Astrocyte (in vitro differentiated cells and primary cell): ENCODE measurements at regions not wholly inside any gene's neighbourhood (a gene's known extent, or its start where the extent isn't known, plus 50 kb on each side); places are given as distances from the start of the nearest gene placed in this dataset.

Experiments
- DNase-seq: peaks from one replicate; pipeline ENCODE4 v3.0.0-alpha.2; 2010; ENCODE audit warnings: low read depth
- FAIRE-seq: peaks from 2 replicates; lab custom pipeline; 2011; peaks lifted over from hg19 to GRCh38; lab: Jason Lieb, UNC
- H2AFZ ChIP-seq: 2 replicates; pipeline ENCODE4 v1.6.0; 2012; ENCODE audit warnings: low read depth, low read length, inconsistent platforms
- H3K27ac ChIP-seq: 2 replicates; pipeline ENCODE4 v1.5.1; 2011; ENCODE audit warnings: low read depth, low read length, inconsistent platforms
- H3K27me3 ChIP-seq: 2 replicates; pipeline ENCODE4 v1.6.0; 2011; ENCODE audit warnings: low read length, inconsistent platforms; ENCODE audit not compliant: insufficient read depth
- H3K36me3 ChIP-seq: 2 replicates; pipeline ENCODE4 v1.5.1; 2011; ENCODE audit warnings: low read length, inconsistent platforms; ENCODE audit not compliant: insufficient read depth
- H3K4me1 ChIP-seq: 2 replicates; pipeline ENCODE4 v1.5.1; 2011; ENCODE audit warnings: low read length, inconsistent platforms; ENCODE audit not compliant: insufficient read depth
- H3K4me2 ChIP-seq: 2 replicates; pipeline ENCODE4 v1.6.0; 2012; ENCODE audit warnings: low read length, inconsistent platforms
- H3K4me3 ChIP-seq: 2 replicates; pipeline ENCODE4 v1.5.1; 2011; ENCODE audit warnings: low read depth, mild to moderate bottlenecking, low read length, inconsistent platforms; ENCODE audit not compliant: insufficient read depth
- H3K79me2 ChIP-seq: 2 replicates; pipeline ENCODE4 v1.6.0; 2012; ENCODE audit warnings: mild to moderate bottlenecking, low read length, inconsistent platforms; ENCODE audit not compliant: insufficient read depth
- H3K9ac ChIP-seq: 2 replicates; pipeline ENCODE4 v1.6.0; 2012; ENCODE audit warnings: mild to moderate bottlenecking, low read length, inconsistent platforms
- H3K9me3 ChIP-seq: 2 replicates; pipeline ENCODE4 v1.5.1; 2012; ENCODE audit warnings: low read depth, mild to moderate bottlenecking, low read length, inconsistent platforms; ENCODE audit not compliant: insufficient read depth
- H4K20me1 ChIP-seq: 2 replicates; pipeline ENCODE4 v1.6.0; 2012; ENCODE audit warnings: low read length, inconsistent platforms; ENCODE audit not compliant: insufficient read depth
- H3K27ac Mint-ChIP-seq: one replicate; pipeline ENCODE4 v1.8.0; 2021; ENCODE audit warnings: mild to moderate bottlenecking, mixed read lengths; ENCODE audit not compliant: unreplicated experiment
- H3K27me3 Mint-ChIP-seq: one replicate; pipeline ENCODE4 v1.8.0; 2021; ENCODE audit warnings: low read depth, mixed read lengths; ENCODE audit not compliant: unreplicated experiment
- H3K36me3 Mint-ChIP-seq: one replicate; pipeline ENCODE4 v1.8.0; 2021; ENCODE audit warnings: low read depth, mixed read lengths; ENCODE audit not compliant: unreplicated experiment
- H3K4me1 Mint-ChIP-seq: one replicate; pipeline ENCODE4 v1.8.0; 2021; ENCODE audit warnings: low read depth, mixed read lengths; ENCODE audit not compliant: unreplicated experiment
- H3K4me3 Mint-ChIP-seq: one replicate; pipeline ENCODE4 v1.8.0; 2021; ENCODE audit warnings: mild to moderate bottlenecking, moderate library complexity, mixed read lengths; ENCODE audit not compliant: unreplicated experiment
- H3K9me3 Mint-ChIP-seq: one replicate; pipeline ENCODE4 v1.8.0; 2021; ENCODE audit warnings: mild to moderate bottlenecking, mixed read lengths; ENCODE audit not compliant: unreplicated experiment
- CTCF ChIP-seq: IDR thresholded peaks from 2 replicates; pipeline ENCODE4 v1.5.1; 2011; ENCODE audit warnings: low read depth, mild to moderate bottlenecking, inconsistent platforms, low read length, moderate library complexity; ENCODE audit not compliant: insufficient read depth
- EZH2 ChIP-seq: IDR thresholded peaks from 2 replicates; pipeline ENCODE4 v1.6.1; 2012; ENCODE audit warnings: mild to moderate bottlenecking, low read length, inconsistent platforms; ENCODE audit not compliant: insufficient read depth

- no peaks in the 10 kb centered on the region for H3K36me3 Mint-ChIP-seq
- no peak overlapping the region for H3K27ac Mint-ChIP-seq
- FAIRE-seq (no peak), DNase-seq (no peak)
- H3K4me3 ChIP-seq: no peak overlapping the region
- no peaks in the 10 kb centered on the region for H3K27me3 ChIP-seq
- H3K4me1 Mint-ChIP-seq: no peaks in the 10 kb centered on the region
- no peaks in the 10 kb centered on the region for H3K36me3 ChIP-seq
- H4K20me1 ChIP-seq: no peaks in the 10 kb centered on the region
- no peaks in the 10 kb centered on the region for H3K79me2 ChIP-seq
- no peak overlapping the region for H2AFZ ChIP-seq
- H3K9me3 ChIP-seq: no peaks in the 10 kb centered on the region
- H3K4me2 ChIP-seq: no peak overlapping the region
- H3K4me3 Mint-ChIP-seq: no peak overlapping the region
- H3K9ac ChIP-seq: no peak overlapping the region
- H3K27me3 Mint-ChIP-seq: peaks cover 3% of the 10 kb centered on the region
- no peaks in the 10 kb centered on the region for H3K4me1 ChIP-seq
- peaks cover 13% of the 10 kb centered on the region for H3K9me3 Mint-ChIP-seq
- TF ChIP-seq CTCF (no peak), EZH2 (no peak)
- H3K27ac ChIP-seq: no peak overlapping the region
Observed at GRCh38 chr10:130407052-130407451, 270.9 kb downstream of the GLRX3 start.

- no peaks in the 10 kb centered on the region for H4K20me1 ChIP-seq
- FAIRE-seq: no peak
- peaks cover 3% of the 10 kb centered on the region for H3K9me3 ChIP-seq
- no peaks in the 10 kb centered on the region for H3K36me3 Mint-ChIP-seq
- H3K9ac ChIP-seq: no peak overlapping the region
- H3K27ac ChIP-seq: no peak overlapping the region
- no peaks in the 10 kb centered on the region for H3K79me2 ChIP-seq
- no peak overlapping the region for H3K4me2 ChIP-seq
- no peaks in the 10 kb centered on the region for H3K4me1 ChIP-seq
- peaks cover 10% of the 10 kb centered on the region for H3K9me3 Mint-ChIP-seq
- H2AFZ ChIP-seq: no peak overlapping the region
- no peak overlapping the region for H3K4me3 ChIP-seq
- H3K4me3 Mint-ChIP-seq: no peak overlapping the region
- H3K4me1 Mint-ChIP-seq: no peaks in the 10 kb centered on the region
- H3K27me3 Mint-ChIP-seq: peaks cover 3% of the 10 kb centered on the region
- H3K36me3 ChIP-seq: no peaks in the 10 kb centered on the region
- DNase-seq: no peak
- H3K27ac Mint-ChIP-seq: no peak overlapping the region
- H3K27me3 ChIP-seq: no peaks in the 10 kb centered on the region
- TF ChIP-seq EZH2 (no peak), CTCF (no peak)
Observed at GRCh38 chr10:130409331-130409730, 273.1 kb downstream of the GLRX3 start.

GRCh38 chr10:130409931-130410330, 273.7 kb downstream of the GLRX3 start:
- Histone ChIP-seq H4K20me1 (no peaks in the 10 kb centered on the region), H3K4me3 (no peak overlapping the region), H3K9me3 (peaks cover 3% of the 10 kb centered on the region), H3K79me2 (no peaks in the 10 kb centered on the region), H3K27ac (no peak overlapping the region), H3K4me1 (no peaks in the 10 kb centered on the region), H3K4me2 (no peak overlapping the region), H3K36me3 (no peaks in the 10 kb centered on the region), H3K27me3 (no peaks in the 10 kb centered on the region), H3K9ac (no peak overlapping the region), H2AFZ (no peak overlapping the region)
- DNase-seq: no peak
- no peak for FAIRE-seq
- H3K9me3 Mint-ChIP-seq: peaks cover 8% of the 10 kb centered on the region
- no peaks in the 10 kb centered on the region for H3K4me1 Mint-ChIP-seq
- H3K36me3 Mint-ChIP-seq: no peaks in the 10 kb centered on the region
- H3K27ac Mint-ChIP-seq: no peak overlapping the region
- TF ChIP-seq CTCF: no peak
- H3K27me3 Mint-ChIP-seq: peaks cover 3% of the 10 kb centered on the region
- no peak overlapping the region for H3K4me3 Mint-ChIP-seq
